ENCODE measurements at regions not wholly inside any gene's neighbourhood (a gene's known extent, or its start where the extent isn't known, plus 50 kb on each side); places are given as distances from the start of the nearest gene placed in this dataset.

DNA sequence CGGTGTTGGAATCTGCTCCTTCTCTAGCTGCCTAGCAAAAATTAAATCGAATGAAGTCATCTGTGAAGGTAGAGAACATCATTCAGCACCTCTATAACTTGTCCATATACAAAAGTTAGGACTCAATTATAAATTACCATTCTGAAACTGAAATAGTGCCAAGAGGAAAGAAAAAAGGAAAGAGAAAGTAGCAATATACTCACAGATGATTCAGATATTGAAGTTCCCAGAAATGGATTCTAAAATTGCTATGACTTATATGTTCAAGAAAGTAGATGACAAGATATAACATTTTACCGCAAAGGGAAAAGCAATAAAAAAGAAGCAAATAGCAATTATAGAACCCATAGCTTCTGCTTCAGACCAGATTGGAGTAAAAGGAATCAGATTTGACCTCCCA lies 333.6 kb upstream of the GYPC start:
- TF ChIP-seq, protein P1, sequence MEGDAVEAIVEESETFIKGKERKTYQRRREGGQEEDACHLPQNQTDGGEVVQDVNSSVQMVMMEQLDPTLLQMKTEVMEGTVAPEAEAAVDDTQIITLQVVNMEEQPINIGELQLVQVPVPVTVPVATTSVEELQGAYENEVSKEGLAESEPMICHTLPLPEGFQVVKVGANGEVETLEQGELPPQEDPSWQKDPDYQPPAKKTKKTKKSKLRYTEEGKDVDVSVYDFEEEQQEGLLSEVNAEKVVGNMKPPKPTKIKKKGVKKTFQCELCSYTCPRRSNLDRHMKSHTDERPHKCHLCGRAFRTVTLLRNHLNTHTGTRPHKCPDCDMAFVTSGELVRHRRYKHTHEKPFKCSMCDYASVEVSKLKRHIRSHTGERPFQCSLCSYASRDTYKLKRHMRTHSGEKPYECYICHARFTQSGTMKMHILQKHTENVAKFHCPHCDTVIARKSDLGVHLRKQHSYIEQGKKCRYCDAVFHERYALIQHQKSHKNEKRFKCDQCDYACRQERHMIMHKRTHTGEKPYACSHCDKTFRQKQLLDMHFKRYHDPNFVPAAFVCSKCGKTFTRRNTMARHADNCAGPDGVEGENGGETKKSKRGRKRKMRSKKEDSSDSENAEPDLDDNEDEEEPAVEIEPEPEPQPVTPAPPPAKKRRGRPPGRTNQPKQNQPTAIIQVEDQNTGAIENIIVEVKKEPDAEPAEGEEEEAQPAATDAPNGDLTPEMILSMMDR (IDR thresholded peaks at IDR 0.05): no peak
- no peak for TF ChIP-seq POLR2A (IDR thresholded peaks at IDR 0.05)

Measured in right lobe of liver (tissue), 4 donors.